A673 (cell line): ENCODE measurements at regions not wholly inside any gene's neighbourhood (a gene's known extent, or its start where the extent isn't known, plus 50 kb on each side); places are given as distances from the start of the nearest gene placed in this dataset.

Experiments used
- BruUV-seq: library from RNA; stranded (reverse); fragments of 400-500 nt; replicated peaks from 2 replicates; lab custom pipeline; 2021; lab: Mats Ljungman, UMichigan
- CTCF ChIA-PET: fragments of 300-600 bp; sonication (Branson Sonifier 250); formaldehyde crosslinking; loops from one replicate; lab custom pipeline; 2022; ENCODE audit warnings: antibody characterized with exemption; lab: Charles Lee
- POLR2A ChIA-PET: fragments of 300-600 bp; sonication (Branson Sonifier 250); formaldehyde crosslinking; loops from one replicate; lab custom pipeline; 2022; ENCODE audit warnings: antibody characterized with exemption; ENCODE audit not compliant: low non-redundant PET; lab: Charles Lee
- DNase-seq: peaks from one replicate; pipeline ENCODE4 v3.0.0-alpha.2; 2015; ENCODE audit warnings: low spot score
- H3K27ac ChIP-seq: fragments of 200-600 bp; sonication (generic); 2 replicates; pipeline ENCODE4 v1.5.1; 2016; ENCODE audit warnings: mixed run types, low read depth, mild to moderate bottlenecking, mixed read lengths, antibody characterized with exemption, low read length; ENCODE audit not compliant: poor library complexity, severe bottlenecking
- H3K27me3 ChIP-seq: fragments of 200-600 bp; sonication (generic); replicated peaks from 2 replicates; pipeline ENCODE4 v1.6.1; 2017; ENCODE audit warnings: mixed run types, low read depth, mild to moderate bottlenecking, mixed read lengths, antibody characterized with exemption, low read length; ENCODE audit not compliant: insufficient read depth, poor library complexity
- H3K36me3 ChIP-seq: fragments of 200-600 bp; sonication (generic); 2 replicates; pipeline ENCODE4 v1.6.1; 2016; ENCODE audit warnings: mixed run types, mild to moderate bottlenecking, mixed read lengths, antibody characterized with exemption, low read length; ENCODE audit not compliant: insufficient read depth, poor library complexity, severe bottlenecking
- H3K4me1 ChIP-seq: fragments of 200-600 bp; sonication (generic); 2 replicates; pipeline ENCODE4 v1.6.1; 2017; ENCODE audit warnings: mixed run types, mild to moderate bottlenecking, mixed read lengths, antibody characterized with exemption, low read length; ENCODE audit not compliant: insufficient read depth, poor library complexity, severe bottlenecking
- H3K4me3 ChIP-seq: fragments of 200-600 bp; sonication (generic); 2 replicates; pipeline ENCODE4 v1.5.1; 2016; ENCODE audit warnings: low read depth, mixed run types, mild to moderate bottlenecking, mixed read lengths, low read length; ENCODE audit not compliant: poor library complexity, severe bottlenecking
- H3K9me3 ChIP-seq: fragments of 200-600 bp; sonication (generic); 2 replicates; pipeline ENCODE4 v1.6.1; 2016; ENCODE audit warnings: mixed run types, low read depth, mild to moderate bottlenecking, mixed read lengths, antibody characterized with exemption, low read length; ENCODE audit not compliant: poor library complexity, severe bottlenecking
- EZH2 ChIP-seq: fragments of 200-600 bp; sonication (generic); IDR thresholded peaks from 2 replicates; pipeline ENCODE4 v1.6.1; 2017; ENCODE audit warnings: borderline replicate concordance, low read depth, mild to moderate bottlenecking, mixed read lengths, antibody characterized with exemption, low read length; ENCODE audit not compliant: poor library complexity, severe bottlenecking
- intact Hi-C: fragments of 100-400 bp; cut with micrococcal nuclease; formaldehyde crosslinking; loops from one replicate; pipeline ENCODE4 v1.10.0; 2022; ENCODE audit not compliant: unreplicated experiment
- TF ChIP-seq, protein P1 (sequence below): fragments of 300-800, 200-600 bp; sonication (generic); conservative IDR thresholded peaks from 2 replicates; pipeline ENCODE4 v1.5.1; 2017; ENCODE audit warnings: low read depth, mild to moderate bottlenecking, antibody characterized with exemption, low read length, moderate library complexity, mixed read lengths

DNA sequence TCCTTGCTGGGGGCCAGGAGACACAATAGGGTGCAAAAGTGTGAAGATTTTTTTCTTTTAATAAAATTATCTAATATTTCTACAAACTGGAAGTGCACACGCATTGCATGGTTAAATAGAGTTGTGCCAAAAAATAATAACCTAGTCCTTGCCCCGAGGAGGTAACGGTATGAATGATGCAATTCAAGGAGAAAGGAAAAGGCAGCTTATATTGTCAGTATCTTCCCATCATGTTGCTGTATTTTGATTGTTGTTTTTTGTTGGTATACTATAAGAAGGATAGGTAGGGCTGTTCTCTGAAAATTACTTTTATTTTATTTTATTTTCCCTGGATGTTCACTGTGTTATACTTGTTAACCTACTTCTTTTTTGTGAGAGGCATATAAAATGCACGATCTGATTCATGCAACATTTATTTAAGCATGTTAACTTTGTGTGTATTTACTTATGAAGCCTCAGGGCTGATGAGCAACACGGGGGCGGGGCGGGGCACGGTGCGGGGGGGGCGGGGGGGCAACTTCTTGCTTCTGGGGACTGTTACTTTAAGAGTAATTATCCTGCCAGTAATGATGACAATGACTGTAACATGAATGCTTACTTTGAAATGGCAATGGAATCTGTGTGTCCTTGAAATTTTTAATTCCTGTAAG, 118.6 kb downstream of the AQP4 start:
- no peak for DNase-seq
- Histone ChIP-seq H3K4me1 (no peaks in the 10 kb centered on the region), H3K9me3 (no peaks in the 10 kb centered on the region), H3K27ac (no peak overlapping the region), H3K4me3 (no peak overlapping the region), H3K36me3 (no peaks in the 10 kb centered on the region), H3K27me3 (no peaks in the 10 kb centered on the region)
- POLR2A ChIA-PET = no interaction called here
- CTCF ChIA-PET = no interaction called here
- intact Hi-C loops = no loop called here
- no TSS peak for BruUV-seq
- no peak for TF ChIP-seq EZH2
- TF ChIP-seq, protein P1, sequence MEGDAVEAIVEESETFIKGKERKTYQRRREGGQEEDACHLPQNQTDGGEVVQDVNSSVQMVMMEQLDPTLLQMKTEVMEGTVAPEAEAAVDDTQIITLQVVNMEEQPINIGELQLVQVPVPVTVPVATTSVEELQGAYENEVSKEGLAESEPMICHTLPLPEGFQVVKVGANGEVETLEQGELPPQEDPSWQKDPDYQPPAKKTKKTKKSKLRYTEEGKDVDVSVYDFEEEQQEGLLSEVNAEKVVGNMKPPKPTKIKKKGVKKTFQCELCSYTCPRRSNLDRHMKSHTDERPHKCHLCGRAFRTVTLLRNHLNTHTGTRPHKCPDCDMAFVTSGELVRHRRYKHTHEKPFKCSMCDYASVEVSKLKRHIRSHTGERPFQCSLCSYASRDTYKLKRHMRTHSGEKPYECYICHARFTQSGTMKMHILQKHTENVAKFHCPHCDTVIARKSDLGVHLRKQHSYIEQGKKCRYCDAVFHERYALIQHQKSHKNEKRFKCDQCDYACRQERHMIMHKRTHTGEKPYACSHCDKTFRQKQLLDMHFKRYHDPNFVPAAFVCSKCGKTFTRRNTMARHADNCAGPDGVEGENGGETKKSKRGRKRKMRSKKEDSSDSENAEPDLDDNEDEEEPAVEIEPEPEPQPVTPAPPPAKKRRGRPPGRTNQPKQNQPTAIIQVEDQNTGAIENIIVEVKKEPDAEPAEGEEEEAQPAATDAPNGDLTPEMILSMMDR = no peak

DNA sequence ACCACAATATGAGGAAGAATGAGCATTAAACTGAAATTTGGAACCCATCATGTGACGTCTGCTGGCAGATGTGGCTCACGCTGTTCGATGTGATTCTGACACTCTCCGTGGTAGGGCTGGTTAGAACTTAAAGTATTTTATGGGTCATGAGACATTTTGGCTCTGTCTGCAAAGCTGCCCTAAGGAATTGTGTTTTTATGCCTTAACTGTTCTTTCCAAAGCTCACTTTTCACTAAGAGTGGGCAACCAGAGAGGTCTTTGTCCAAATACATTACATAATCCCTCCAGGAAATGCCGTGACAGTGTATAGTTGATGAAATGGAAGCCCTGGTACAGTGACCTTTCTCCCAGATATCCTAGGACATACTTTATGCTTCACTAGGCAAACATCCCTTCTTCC, 119.1 kb downstream of the AQP4 start:
- no peak for TF ChIP-seq EZH2
- TF ChIP-seq, protein P1 = no peak
- no peak for DNase-seq
- H3K4me1 ChIP-seq = no peaks in the 10 kb centered on the region
- ChIA-PET POLR2A (no interaction called here), CTCF (no interaction called here)
- H3K36me3 ChIP-seq = no peaks in the 10 kb centered on the region
- no peak overlapping the region for H3K4me3 ChIP-seq
- H3K27me3 ChIP-seq = no peaks in the 10 kb centered on the region
- no peak overlapping the region for H3K27ac ChIP-seq
- H3K9me3 ChIP-seq = no peaks in the 10 kb centered on the region
- no TSS peak for BruUV-seq
- intact Hi-C loops = no loop called here

DNA sequence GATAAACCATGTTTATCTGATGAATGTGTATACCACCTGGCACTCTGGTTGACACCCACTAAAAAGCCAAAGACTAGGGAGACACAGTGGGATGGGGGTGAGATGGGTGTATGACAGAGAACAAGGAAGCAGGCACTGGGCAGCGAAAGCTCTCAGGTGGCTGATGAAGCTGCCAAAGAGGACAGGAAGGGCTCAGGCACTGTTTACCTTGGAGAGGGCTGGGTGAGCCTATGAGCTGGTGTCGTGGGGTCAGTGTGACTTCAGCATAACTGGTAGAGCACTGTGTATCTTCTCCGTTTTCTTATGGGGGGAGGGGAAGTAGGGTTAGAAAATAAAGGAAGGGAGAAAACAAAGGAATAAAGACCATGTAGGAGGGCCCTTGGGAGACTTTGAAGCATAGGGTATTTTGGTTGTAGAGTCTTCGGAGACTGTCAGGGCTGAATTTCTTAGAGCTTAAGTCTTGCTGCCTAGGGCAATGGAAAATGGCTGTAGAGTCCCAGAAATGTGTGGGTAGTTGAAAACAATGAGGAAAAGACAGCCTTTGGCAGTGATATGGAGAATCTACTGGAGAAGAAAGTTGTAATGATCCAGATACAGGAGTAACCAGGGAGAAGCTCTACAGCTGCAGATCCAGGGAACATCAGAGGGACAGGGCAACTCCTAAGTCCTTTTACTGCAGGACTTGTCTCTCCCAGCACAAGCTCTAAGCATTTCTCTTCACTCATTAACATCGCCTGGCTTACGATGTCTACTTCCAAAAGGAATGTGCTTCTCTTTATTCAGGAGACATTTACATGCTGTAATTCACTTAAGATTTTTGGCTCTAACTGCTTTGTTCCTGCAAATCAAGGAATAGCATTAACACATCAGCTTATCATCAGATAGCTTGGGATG, 120.0 kb downstream of the AQP4 start:
- Histone ChIP-seq H3K4me3 (no peak overlapping the region), H3K36me3 (no peaks in the 10 kb centered on the region), H3K27ac (no peak overlapping the region), H3K27me3 (no peaks in the 10 kb centered on the region), H3K4me1 (no peaks in the 10 kb centered on the region), H3K9me3 (no peaks in the 10 kb centered on the region)
- intact Hi-C loops = no loop called here
- TF ChIP-seq, protein P1 = no peak
- no peak for TF ChIP-seq EZH2
- POLR2A ChIA-PET = no interaction called here
- no TSS peak for BruUV-seq
- CTCF ChIA-PET = no interaction called here
- no peak for DNase-seq
